CD4-positive, alpha-beta T cell treated with Interleukin-10 for 1 hour (primary cell): ENCODE measurements at regions not wholly inside any gene's neighbourhood (a gene's known extent, or its start where the extent isn't known, plus 50 kb on each side); places are given as distances from the start of the nearest gene placed in this dataset.

ENCODE experiments used
- DNase-seq: peaks from one replicate; pipeline ENCODE4 v3.0.0-alpha.2; 2020

GRCh38 chr5:113922343-113922742 lies 408.8 kb downstream of the YTHDC2 start:
- no peak for DNase-seq

GRCh38 chr5:113935453-113935852 lies 422.0 kb downstream of the YTHDC2 start:
- no peak for DNase-seq

GRCh38 chr5:113937301-113937700 lies 423.8 kb downstream of the YTHDC2 start:
- DNase-seq, result no peak

- no peak for DNase-seq
Measured at GRCh38 chr5:113939988-113940387, 421.9 kb upstream of the KCNN2 start.

GRCh38 chr5:113950186-113950585 lies 411.7 kb upstream of the KCNN2 start:
- DNase-seq, result no peak

- DNase-seq, result no peak
Measured at GRCh38 chr5:113965225-113965624, 396.6 kb upstream of the KCNN2 start.

- DNase-seq, result no peak
Measured at GRCh38 chr5:113969901-113970300, 392.0 kb upstream of the KCNN2 start.

GRCh38 chr5:113971454-113971853 lies 390.4 kb upstream of the KCNN2 start:
- no peak for DNase-seq

- DNase-seq, result no peak
Measured at GRCh38 chr5:113974976-113975375, 386.9 kb upstream of the KCNN2 start.

- no peak for DNase-seq
Measured at GRCh38 chr5:113984928-113985327, 376.9 kb upstream of the KCNN2 start.

GRCh38 chr5:113985505-113985904 lies 376.4 kb upstream of the KCNN2 start:
- DNase-seq, result no peak

- no peak for DNase-seq
Measured at GRCh38 chr5:113989278-113989912, 372.5 kb upstream of the KCNN2 start.

- no peak for DNase-seq
Measured at GRCh38 chr5:113989913-113990305, 372.0 kb upstream of the KCNN2 start.

GRCh38 chr5:114001076-114001475 lies 360.8 kb upstream of the KCNN2 start:
- DNase-seq, result no peak

- no peak for DNase-seq
Measured at GRCh38 chr5:114006582-114006981, 355.3 kb upstream of the KCNN2 start.

- no peak for DNase-seq
Measured at GRCh38 chr5:114007678-114008077, 354.2 kb upstream of the KCNN2 start.

- no peak for DNase-seq
Measured at GRCh38 chr5:114010362-114010761, 351.5 kb upstream of the KCNN2 start.

- no peak for DNase-seq
Measured at GRCh38 chr5:114018186-114018585, 343.7 kb upstream of the KCNN2 start.

GRCh38 chr5:114038756-114039155 lies 323.1 kb upstream of the KCNN2 start:
- DNase-seq, result no peak

GRCh38 chr5:114050087-114050486 lies 311.8 kb upstream of the KCNN2 start:
- no peak for DNase-seq

GRCh38 chr5:114053372-114053771 lies 308.5 kb upstream of the KCNN2 start:
- DNase-seq, result no peak

GRCh38 chr5:114054594-114054993 lies 307.3 kb upstream of the KCNN2 start:
- no peak for DNase-seq

GRCh38 chr5:114055318-114056184 lies 306.3 kb upstream of the KCNN2 start:
- DNase-seq, result no peak

- DNase-seq, result no peak
Measured at GRCh38 chr5:114056185-114056538, 305.7 kb upstream of the KCNN2 start.

GRCh38 chr5:114060866-114061265 lies 301.0 kb upstream of the KCNN2 start:
- DNase-seq, result no peak
